Amniotic epithelial cell (primary cell): ENCODE measurements at regions not wholly inside any gene's neighbourhood (a gene's known extent, or its start where the extent isn't known, plus 50 kb on each side); places are given as distances from the start of the nearest gene placed in this dataset.

Experiments used
- DNase-seq: peaks from one replicate; pipeline ENCODE4 v3.0.0-alpha.2; 2010; ENCODE audit warnings: low read depth

DNA sequence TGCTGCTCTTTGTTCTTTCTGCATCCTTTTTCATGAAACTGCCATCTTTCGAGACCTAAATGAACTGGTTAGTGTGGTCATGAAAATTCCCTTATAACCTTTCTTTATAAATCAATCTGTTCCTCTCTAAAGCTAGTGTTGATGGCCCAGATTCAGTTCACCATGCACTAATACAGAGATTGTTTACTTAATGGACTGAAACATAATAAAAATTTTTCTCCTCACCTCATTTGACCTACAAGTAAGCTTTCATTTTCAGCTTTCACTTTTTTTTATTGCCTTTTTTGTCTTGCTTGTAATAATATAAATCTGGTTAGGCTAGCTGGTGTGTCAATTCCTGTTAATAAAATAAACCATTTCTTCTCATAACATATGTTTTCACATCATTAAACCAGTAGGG, 183.8 kb downstream of the CCDC59 start:
- DNase-seq: no peak

DNA sequence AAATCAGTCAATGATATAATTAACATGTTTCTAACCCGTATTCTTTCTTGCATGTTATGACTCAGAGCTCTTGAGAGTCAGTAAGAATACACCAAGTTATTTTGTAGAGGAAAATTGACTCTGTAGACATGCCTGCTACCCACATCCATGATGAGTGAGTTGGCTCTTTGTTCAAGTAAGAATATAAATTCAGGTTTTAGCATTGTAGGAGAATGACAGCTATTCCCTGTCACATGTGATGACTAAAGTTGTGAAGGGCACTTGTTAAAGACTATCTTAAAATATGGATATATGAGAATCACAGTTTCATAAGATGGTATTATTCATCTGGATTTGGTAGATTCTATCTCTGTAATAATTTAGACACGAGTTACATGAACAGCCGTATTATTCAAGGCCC, 209.1 kb downstream of the CCDC59 start:
- no peak for DNase-seq

GRCh38 chr12:82146740-82147139, 211.4 kb downstream of the CCDC59 start:
- no peak for DNase-seq

- no peak for DNase-seq
Measured at GRCh38 chr12:82144505-82144904, 213.7 kb downstream of the CCDC59 start.

DNA sequence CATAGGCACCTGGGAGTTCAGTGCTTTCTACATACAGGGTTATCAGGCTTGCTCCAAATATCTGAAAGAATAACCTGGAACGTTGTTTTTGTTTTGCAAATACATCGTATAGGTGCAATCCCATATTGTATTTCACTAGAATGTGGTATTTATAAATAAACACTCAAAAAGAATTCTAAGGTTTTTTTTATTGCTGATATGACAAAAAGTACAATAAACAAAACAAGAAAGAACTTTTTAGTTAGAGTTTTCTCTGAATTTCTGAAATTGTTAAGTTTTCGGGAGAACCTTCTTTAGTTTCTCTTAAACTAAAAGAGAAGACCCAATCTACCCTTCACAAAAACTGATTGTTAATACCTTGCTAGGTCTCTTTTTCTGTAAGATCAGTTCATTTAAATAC, 225.8 kb downstream of the CCDC59 start:
- DNase-seq: no peak

- DNase-seq: no peak
Measured at GRCh38 chr12:82130762-82131161, 227.4 kb downstream of the CCDC59 start.

- peak; percentile 5 for DNase-seq
Measured at GRCh38 chr12:82124711-82125380, 233.3 kb downstream of the CCDC59 start.

- DNase-seq: no peak
Measured at GRCh38 chr12:82121545-82121944, 236.6 kb downstream of the CCDC59 start.

DNA sequence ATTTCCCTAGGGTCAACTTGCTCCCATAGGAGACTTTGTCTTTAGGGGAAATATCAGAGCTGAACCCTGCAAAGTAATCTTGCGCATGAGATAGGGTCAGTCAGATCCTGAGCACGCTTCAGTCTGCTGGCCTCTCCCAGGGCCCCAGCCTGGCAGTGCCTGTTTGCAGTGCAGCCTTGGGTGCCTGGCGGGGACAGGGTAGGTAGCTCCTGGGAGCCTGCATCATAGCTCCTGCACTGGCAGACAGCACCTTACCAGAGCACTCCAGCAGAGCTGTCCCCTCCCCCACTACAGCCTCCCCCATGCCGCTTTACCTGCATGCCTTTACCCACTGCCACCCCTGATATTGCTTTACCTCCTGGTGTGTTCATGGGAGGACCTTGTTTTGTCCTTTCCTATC, 237.3 kb downstream of the CCDC59 start:
- DNase-seq: no peak

DNA sequence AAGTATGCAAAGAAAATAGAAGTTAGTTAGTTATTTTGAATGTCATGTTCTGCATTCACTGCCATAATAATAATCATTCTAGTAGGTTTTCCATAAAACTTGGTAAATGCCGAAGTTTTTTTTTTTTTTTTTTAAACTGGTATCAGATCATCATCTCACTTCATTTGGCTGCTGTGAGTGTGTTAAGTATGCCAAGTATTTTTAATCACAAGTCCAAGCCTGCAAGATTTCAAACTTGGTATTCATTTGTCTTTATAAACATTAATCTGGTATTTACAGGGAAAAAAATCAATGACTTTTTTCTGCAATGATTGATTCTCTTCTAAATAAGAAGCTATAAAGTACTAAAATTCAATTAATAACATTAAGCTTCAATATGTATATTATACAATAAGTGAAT, 248.9 kb downstream of the CCDC59 start:
- no peak for DNase-seq

GRCh38 chr12:82108615-82109014, 249.6 kb downstream of the CCDC59 start:
- DNase-seq: no peak

- no peak for DNase-seq
Measured at GRCh38 chr12:82099216-82099615, 259.0 kb downstream of the CCDC59 start.

- DNase-seq: no peak
Measured at GRCh38 chr12:82097877-82098276, 260.3 kb downstream of the CCDC59 start.

- DNase-seq: no peak
Measured at GRCh38 chr12:82097438-82097837, 260.7 kb downstream of the CCDC59 start.

- no peak for DNase-seq
Measured at GRCh38 chr12:82090165-82090564, 268.0 kb downstream of the CCDC59 start.

DNA sequence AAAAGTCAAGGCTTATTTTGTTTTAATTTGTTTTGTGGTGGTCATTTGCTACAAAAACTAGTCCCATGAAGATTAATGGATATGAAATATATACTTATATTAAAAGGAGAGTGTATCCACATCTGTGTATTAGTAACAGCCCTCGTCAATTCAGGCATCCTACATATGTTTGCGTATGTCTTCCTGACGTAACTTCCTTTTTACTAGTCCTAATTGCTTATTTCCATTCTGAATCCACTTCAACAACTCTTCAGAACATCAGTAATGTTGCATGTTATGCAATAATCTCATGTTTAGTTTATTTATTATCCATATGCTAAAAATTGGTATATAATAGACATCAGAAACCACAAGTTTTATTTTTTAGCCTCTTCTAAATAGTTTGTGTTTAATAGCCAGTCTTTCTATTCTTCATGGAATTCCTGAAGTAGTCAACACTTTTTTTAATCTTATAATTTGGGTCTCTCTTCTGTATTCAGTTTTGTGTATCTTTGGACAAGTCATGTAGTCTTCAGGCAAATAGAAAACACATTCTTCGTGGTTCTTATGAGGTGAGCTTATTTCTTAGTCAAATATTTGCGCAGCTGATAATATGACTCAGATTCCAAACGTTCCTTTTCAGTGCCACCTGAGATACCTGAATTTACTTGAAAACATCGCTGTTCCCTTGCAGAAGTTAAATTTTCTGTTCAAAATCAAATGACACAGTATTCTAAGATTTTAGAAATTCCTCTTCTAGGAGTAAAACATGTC, 268.6 kb downstream of the CCDC59 start:
- DNase-seq: no peak

- DNase-seq: no peak
Measured at GRCh38 chr12:82082501-82082900, 275.7 kb downstream of the CCDC59 start.

- DNase-seq: no peak
Measured at GRCh38 chr12:82069931-82070514, 288.2 kb downstream of the CCDC59 start.

DNA sequence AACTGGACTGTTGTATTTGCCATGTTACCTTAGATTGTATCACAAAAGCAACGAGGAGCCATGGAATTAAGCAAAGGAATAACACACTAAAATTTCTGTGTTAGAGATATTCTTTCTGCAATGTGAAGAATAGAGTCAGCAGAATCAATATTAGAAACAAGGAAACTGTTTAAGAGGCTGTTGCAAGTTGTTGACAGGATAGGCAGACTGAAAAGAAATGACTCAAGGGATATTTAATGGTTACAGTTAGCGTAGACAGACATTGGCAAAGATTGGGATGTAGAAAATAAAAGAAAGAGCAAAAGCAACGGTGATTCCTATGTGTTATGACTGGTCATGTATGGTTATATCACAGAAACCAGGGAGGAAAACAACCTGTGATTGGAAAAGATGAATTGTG, 299.0 kb upstream of the PPFIA2 start:
- DNase-seq: no peak

- no peak for DNase-seq
Measured at GRCh38 chr12:82057770-82058169, 298.6 kb upstream of the PPFIA2 start.

DNA sequence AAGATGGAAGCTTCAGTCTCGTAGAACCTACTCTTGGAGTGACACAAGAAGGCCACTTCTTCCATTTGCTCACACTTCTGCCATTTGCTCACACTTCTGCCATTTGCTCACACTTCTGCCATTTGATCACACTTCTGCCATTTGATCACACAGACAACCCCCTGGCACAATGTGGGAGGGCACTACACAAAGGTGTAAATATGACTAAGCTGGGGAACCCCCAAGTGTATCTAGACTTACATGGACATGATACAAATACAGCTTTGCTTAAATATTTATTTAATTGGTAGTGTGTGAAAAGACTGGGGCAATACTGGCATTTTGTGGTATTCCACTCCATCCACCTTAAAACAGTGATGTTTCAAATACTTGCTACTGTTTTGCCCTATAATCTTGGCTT, 296.2 kb upstream of the PPFIA2 start:
- DNase-seq: no peak

DNA sequence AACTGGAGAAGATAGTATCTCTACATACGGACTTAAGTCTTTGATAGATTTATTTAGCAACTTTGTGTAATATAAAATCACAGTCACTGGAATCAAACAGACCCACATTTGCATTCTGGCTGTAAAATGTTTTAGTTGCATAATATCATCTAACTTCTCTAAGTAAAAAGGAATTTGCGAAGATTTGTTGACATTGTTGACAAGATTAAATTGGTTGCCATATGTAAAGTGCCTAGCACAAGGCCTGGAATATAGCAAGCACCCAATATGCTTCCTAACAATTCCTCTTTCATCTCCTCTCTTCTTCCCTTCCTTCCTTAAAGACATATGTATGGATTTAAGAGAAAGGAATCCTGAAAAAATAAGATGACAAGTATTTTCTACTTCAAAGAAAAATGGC, 295.4 kb upstream of the PPFIA2 start:
- DNase-seq: no peak

- no peak for DNase-seq
Measured at GRCh38 chr12:82047446-82047845, 288.3 kb upstream of the PPFIA2 start.
